MM.1S (cell line): ENCODE measurements at regions not wholly inside any gene's neighbourhood (a gene's known extent, or its start where the extent isn't known, plus 50 kb on each side); places are given as distances from the start of the nearest gene placed in this dataset.
A peak's percentile ranks its signal among the peaks of the same experiment; 100 is the strongest.

ENCODE experiments used
- DNase-seq: peaks from one replicate; pipeline ENCODE4 v3.0.0-alpha.2; 2015
- H2AFZ ChIP-seq: fragments of 300-600 bp; sonication (generic); 2 replicates; pipeline ENCODE4 v1.6.0; 2016; ENCODE audit warnings: antibody characterized with exemption, low read length
- H3F3A ChIP-seq: fragments of 300-600 bp; sonication (generic); 2 replicates; pipeline ENCODE4 v1.6.1; 2016; ENCODE audit warnings: mild to moderate bottlenecking, antibody characterized with exemption, low read length, moderate library complexity, mixed read lengths; ENCODE audit not compliant: insufficient read depth
- H3K27ac ChIP-seq: fragments of 300-600 bp; sonication (generic); 2 replicates; pipeline ENCODE4 v1.5.1; 2016; ENCODE audit warnings: mild to moderate bottlenecking, low read length
- H3K27me3 ChIP-seq: fragments of 300-600 bp; sonication (generic); replicated peaks from 2 replicates; pipeline ENCODE4 v1.6.0; 2016; ENCODE audit warnings: low read length; ENCODE audit not compliant: insufficient read depth
- H3K36me3 ChIP-seq: fragments of 300-600 bp; sonication (generic); replicated peaks from 2 replicates; pipeline ENCODE4 v1.6.1; 2016; ENCODE audit warnings: mild to moderate bottlenecking, low read length, mixed read lengths; ENCODE audit not compliant: insufficient read depth
- H3K4me1 ChIP-seq: fragments of 300-600 bp; sonication (generic); 2 replicates; pipeline ENCODE4 v1.6.1; 2016; ENCODE audit warnings: low read length, mixed read lengths
- H3K4me2 ChIP-seq: fragments of 300-600 bp; sonication (generic); 2 replicates; pipeline ENCODE4 v1.6.0; 2016; ENCODE audit warnings: low read depth, low read length
- H3K4me3 ChIP-seq: fragments of 300-600 bp; sonication (generic); 2 replicates; pipeline ENCODE4 v1.5.1; 2016; ENCODE audit warnings: low read length, mixed read lengths
- H3K79me2 ChIP-seq: fragments of 300-600 bp; sonication (generic); 2 replicates; pipeline ENCODE4 v1.6.1; 2016; ENCODE audit warnings: mixed run types, low read length, mixed read lengths
- H3K9ac ChIP-seq: fragments of 300-600 bp; sonication (generic); 2 replicates; pipeline ENCODE4 v1.6.1; 2016; ENCODE audit warnings: low read length, mixed read lengths
- H3K9me2 ChIP-seq: fragments of 300-600 bp; sonication (generic); replicated peaks from 2 replicates; pipeline ENCODE4 v1.6.1; 2016; ENCODE audit warnings: mild to moderate bottlenecking, low read length, mixed read lengths; ENCODE audit not compliant: insufficient read depth
- H3K9me3 ChIP-seq: fragments of 300-600 bp; sonication (generic); replicated peaks from 2 replicates; pipeline ENCODE4 v1.6.1; 2016; ENCODE audit warnings: mild to moderate bottlenecking, low read length, mixed read lengths; ENCODE audit not compliant: insufficient read depth
- H4K20me1 ChIP-seq: fragments of 300-600 bp; sonication (generic); 2 replicates; pipeline ENCODE4 v1.6.1; 2016; ENCODE audit warnings: mild to moderate bottlenecking, low read length, moderate library complexity, mixed read lengths; ENCODE audit not compliant: insufficient read depth
- EZH2 ChIP-seq: fragments of 300-600 bp; sonication (generic); optimal IDR thresholded peaks from 2 replicates; pipeline ENCODE3; 2017; ENCODE audit warnings: low read depth, mild to moderate bottlenecking, antibody characterized with exemption, low read length, mixed read lengths
- EZH2phosphoT487 ChIP-seq: fragments of 300-600 bp; sonication (generic); IDR thresholded peaks from 2 replicates; pipeline ENCODE4 v1.6.1; 2018; ENCODE audit warnings: antibody characterized with exemption, low read length
- TF ChIP-seq, protein P1 (sequence below): fragments of 300-600 bp; sonication (generic); IDR thresholded peaks from 2 replicates; pipeline ENCODE4 v1.5.1; 2016; ENCODE audit warnings: antibody characterized with exemption, low read length, mixed read lengths

- Histone ChIP-seq H3K27ac (no peak overlapping the region), H3K4me1 (peaks cover 48% of the 10 kb centered on the region), H3K79me2 (no peaks in the 10 kb centered on the region), H3K27me3 (no peaks in the 10 kb centered on the region), H3K4me3 (no peak overlapping the region), H3K9me2 (no peaks in the 10 kb centered on the region), H3F3A (peaks cover 16% of the 10 kb centered on the region), H4K20me1 (no peaks in the 10 kb centered on the region), H2AFZ (no peak overlapping the region), H3K36me3 (no peaks in the 10 kb centered on the region), H3K9ac (no peak overlapping the region), H3K4me2 (no peak overlapping the region), H3K9me3 (no peaks in the 10 kb centered on the region)
- no peak for DNase-seq
- TF ChIP-seq, protein P1, sequence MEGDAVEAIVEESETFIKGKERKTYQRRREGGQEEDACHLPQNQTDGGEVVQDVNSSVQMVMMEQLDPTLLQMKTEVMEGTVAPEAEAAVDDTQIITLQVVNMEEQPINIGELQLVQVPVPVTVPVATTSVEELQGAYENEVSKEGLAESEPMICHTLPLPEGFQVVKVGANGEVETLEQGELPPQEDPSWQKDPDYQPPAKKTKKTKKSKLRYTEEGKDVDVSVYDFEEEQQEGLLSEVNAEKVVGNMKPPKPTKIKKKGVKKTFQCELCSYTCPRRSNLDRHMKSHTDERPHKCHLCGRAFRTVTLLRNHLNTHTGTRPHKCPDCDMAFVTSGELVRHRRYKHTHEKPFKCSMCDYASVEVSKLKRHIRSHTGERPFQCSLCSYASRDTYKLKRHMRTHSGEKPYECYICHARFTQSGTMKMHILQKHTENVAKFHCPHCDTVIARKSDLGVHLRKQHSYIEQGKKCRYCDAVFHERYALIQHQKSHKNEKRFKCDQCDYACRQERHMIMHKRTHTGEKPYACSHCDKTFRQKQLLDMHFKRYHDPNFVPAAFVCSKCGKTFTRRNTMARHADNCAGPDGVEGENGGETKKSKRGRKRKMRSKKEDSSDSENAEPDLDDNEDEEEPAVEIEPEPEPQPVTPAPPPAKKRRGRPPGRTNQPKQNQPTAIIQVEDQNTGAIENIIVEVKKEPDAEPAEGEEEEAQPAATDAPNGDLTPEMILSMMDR, result no peak
- TF ChIP-seq EZH2phosphoT487 (no peak), EZH2 (no peak)
These were observed 150.9 kb upstream of the RASGEF1B start for GRCh38 chr4:81622474-81623184.

- no peak overlapping the region for H3K9ac ChIP-seq
- H4K20me1 ChIP-seq, result no peaks in the 10 kb centered on the region
- peak overlapping the region; percentile 16; the same call in 1 of the 2 replicates for H3K27ac ChIP-seq
- H3K79me2 ChIP-seq, result no peaks in the 10 kb centered on the region
- DNase-seq, result no peak
- H3F3A ChIP-seq, result peaks cover 16% of the 10 kb centered on the region
- peaks cover 48% of the 10 kb centered on the region for H3K4me1 ChIP-seq
- H3K9me3 ChIP-seq, result no peaks in the 10 kb centered on the region
- TF ChIP-seq EZH2phosphoT487, result no peak
- TF ChIP-seq, protein P1, result no peak
- TF ChIP-seq EZH2, result no peak
- H3K9me2 ChIP-seq, result no peaks in the 10 kb centered on the region
- no peak overlapping the region for H2AFZ ChIP-seq
- H3K36me3 ChIP-seq, result no peaks in the 10 kb centered on the region
- H3K4me3 ChIP-seq, result no peak overlapping the region
- no peak overlapping the region; the same call in 1 of the 2 replicates for H3K4me2 ChIP-seq
- no peaks in the 10 kb centered on the region for H3K27me3 ChIP-seq
These were observed 150.3 kb upstream of the RASGEF1B start for GRCh38 chr4:81622028-81622427.

GRCh38 chr4:81621490-81621889, 149.8 kb upstream of the RASGEF1B start:
- H3K4me2 ChIP-seq, result peak overlapping the region; percentile 29; the same call in 1 of the 2 replicates
- H2AFZ ChIP-seq, result no peak overlapping the region

More at GRCh38 chr4:81621490-81621889, 149.8 kb upstream of the RASGEF1B start:
- H3K9me2 ChIP-seq, result no peaks in the 10 kb centered on the region
- peak overlapping the region; percentile 16; the same call in 1 of the 2 replicates for H3K27ac ChIP-seq
- H4K20me1 ChIP-seq, result no peaks in the 10 kb centered on the region
- no peaks in the 10 kb centered on the region for H3K9me3 ChIP-seq
- no peaks in the 10 kb centered on the region for H3K36me3 ChIP-seq
- H3K79me2 ChIP-seq, result no peaks in the 10 kb centered on the region
- no peak for TF ChIP-seq EZH2
- no peak for TF ChIP-seq EZH2phosphoT487
- TF ChIP-seq, protein P1, result no peak
- H3K9ac ChIP-seq, result no peak overlapping the region
- DNase-seq, result peak; percentile 66
- peaks cover 48% of the 10 kb centered on the region for H3K4me1 ChIP-seq
- no peak overlapping the region for H3K4me3 ChIP-seq
- peaks cover 16% of the 10 kb centered on the region for H3F3A ChIP-seq
- H3K27me3 ChIP-seq, result no peaks in the 10 kb centered on the region
